H1 (cell line): ENCODE measurements at regions not wholly inside any gene's neighbourhood (a gene's known extent, or its start where the extent isn't known, plus 50 kb on each side); places are given as distances from the start of the nearest gene placed in this dataset.

Source experiments
- CTCF ChIA-PET: fragments of 300-600 bp; sonication (Branson Sonifier 250); formaldehyde crosslinking; loops from one replicate; lab custom pipeline; 2021; ENCODE audit not compliant: partially characterized antibody; lab: Charles Lee
- POLR2A ChIA-PET: fragments of 300-600 bp; sonication (Branson Sonifier 250); formaldehyde crosslinking; loops from one replicate; lab custom pipeline; 2021; ENCODE audit warnings: inconsistent platforms; ENCODE audit not compliant: partially characterized antibody; lab: Charles Lee
- DNase-seq, 2 experiments: peaks; one replicate each; pipeline versions ENCODE4 v3.0.0 to v3.0.0-alpha.2; 2010 to 2022; ENCODE audit warnings: low spot score in 2 of 2, low read depth in 1 of 2, mixed read lengths in 1 of 2
- FAIRE-seq: peaks from 2 replicates; lab custom pipeline; 2011; peaks lifted over from hg19 to GRCh38; lab: Jason Lieb, UNC
- H2AFZ ChIP-seq: 2 replicates; pipeline ENCODE4 v1.8.1; 2012; ENCODE audit warnings: low read length, inconsistent platforms
- H2AK5ac ChIP-seq: 2 replicates; pipeline ENCODE4 v1.6.1; 2013; ENCODE audit warnings: low read depth, low read length
- H2BK120ac ChIP-seq: replicated peaks from 2 replicates; pipeline ENCODE3; 2013; ENCODE audit warnings: low read depth, low read length, inconsistent platforms
- H2BK12ac ChIP-seq: 2 replicates; pipeline ENCODE4 v1.6.1; 2013; ENCODE audit warnings: low read depth, low read length
- H2BK15ac ChIP-seq: 2 replicates; pipeline ENCODE4 v1.6.1; 2013; ENCODE audit warnings: low read length
- H2BK20ac ChIP-seq: 2 replicates; pipeline ENCODE4 v1.6.1; 2013; ENCODE audit warnings: low read length
- H2BK5ac ChIP-seq: 2 replicates; pipeline ENCODE4 v1.6.1; 2013; ENCODE audit warnings: low read depth, low read length
- H3K14ac ChIP-seq: 2 replicates; pipeline ENCODE4 v1.6.1; 2013; ENCODE audit warnings: inconsistent platforms; ENCODE audit not compliant: insufficient read length
- H3K18ac ChIP-seq: 2 replicates; pipeline ENCODE4 v1.6.1; 2013; ENCODE audit warnings: low read length; ENCODE audit errors: extremely low read depth
- H3K23ac ChIP-seq: 2 replicates; pipeline ENCODE4 v1.6.1; 2013; ENCODE audit warnings: inconsistent platforms; ENCODE audit not compliant: insufficient read length
- H3K23me2 ChIP-seq: 2 replicates; pipeline ENCODE4 v1.6.1; 2013; ENCODE audit warnings: low read depth, low read length
- H3K27ac ChIP-seq: 2 replicates; pipeline ENCODE4 v1.6.1; 2011; ENCODE audit warnings: low read depth, low read length, inconsistent platforms
- H3K27me3 ChIP-seq, 4 experiments: replicated peaks in 1 of 4; 1 replicate in 1 of 4; 2 replicates in 3 of 4; pipeline versions ENCODE4 v1.6.1 to v1.8.1; 2011 to 2013; ENCODE audit warnings: low read length in 3 of 4, mild to moderate bottlenecking in 3 of 4, inconsistent platforms in 2 of 4, mixed read lengths in 2 of 4, moderate library complexity in 1 of 4; ENCODE audit not compliant: control insufficient read depth in 3 of 4, insufficient read depth in 3 of 4; ENCODE audit errors: extremely low read depth in 1 of 4
- H3K36me3 ChIP-seq, 4 experiments: 2 replicates each; pipeline versions ENCODE4 v1.6.1 to v1.8.1; 2011 to 2013; ENCODE audit warnings: mild to moderate bottlenecking in 4 of 4, low read length in 3 of 4, moderate library complexity in 2 of 4, control low read depth in 1 of 4, inconsistent platforms in 1 of 4; ENCODE audit not compliant: insufficient read depth in 4 of 4, control insufficient read depth in 2 of 4
- H3K4ac ChIP-seq: replicated peaks from 2 replicates; pipeline ENCODE3; 2013; ENCODE audit warnings: low read length, low read depth, mixed read lengths, inconsistent platforms; ENCODE audit not compliant: insufficient read length
- H3K4me1 ChIP-seq, 4 experiments: replicated peaks in 1 of 4; 1 replicate in 1 of 4; 2 replicates in 3 of 4; pipeline versions ENCODE4 v1.6.1 to v1.8.1; 2011 to 2013; ENCODE audit warnings: low read length in 3 of 4, inconsistent platforms in 2 of 4, mixed read lengths in 1 of 4; ENCODE audit not compliant: insufficient read depth in 4 of 4, control insufficient read depth in 3 of 4
- H3K4me2 ChIP-seq, 2 experiments: 2 replicates each; pipeline versions ENCODE4 v1.6.1 to v1.8.1; 2011 to 2013; ENCODE audit warnings: low read depth in 2 of 2, low read length in 2 of 2, control low read depth in 1 of 2, inconsistent platforms in 1 of 2, mild to moderate bottlenecking in 1 of 2; ENCODE audit not compliant: insufficient read depth in 1 of 2
- H3K4me3 ChIP-seq, 4 experiments: fragments of 200-600, 300-600 bp in 1 of 4; sonication (generic), shearing (Covaris generic), sonication (Bioruptor Twin) in 1 of 4; 2 replicates each; pipeline versions ENCODE4 v1.5.1 to v1.8.1; 2011 to 2016; ENCODE audit warnings: low read length in 4 of 4, low read depth in 3 of 4, control low read depth in 2 of 4, inconsistent platforms in 2 of 4, mild to moderate bottlenecking in 2 of 4, mixed read lengths in 1 of 4, moderate library complexity in 1 of 4; ENCODE audit not compliant: insufficient read depth in 2 of 4; ENCODE audit errors: extremely low read depth in 1 of 4
- H3K56ac ChIP-seq: replicated peaks from 2 replicates; pipeline ENCODE3; 2013; ENCODE audit warnings: low read depth, mild to moderate bottlenecking, mixed read lengths, low read length, inconsistent platforms; ENCODE audit not compliant: insufficient read length
- H3K79me1 ChIP-seq: 2 replicates; pipeline ENCODE4 v1.6.1; 2013; ENCODE audit warnings: low read depth, low read length, control low read depth
- H3K79me2 ChIP-seq, 2 experiments: 2 replicates each; pipeline versions ENCODE4 v1.6.1 to v1.8.1; 2012 to 2013; ENCODE audit warnings: low read length in 2 of 2, mild to moderate bottlenecking in 2 of 2, inconsistent platforms in 1 of 2; ENCODE audit not compliant: insufficient read depth in 2 of 2, control insufficient read depth in 1 of 2
- H3K9ac ChIP-seq, 4 experiments: replicated peaks in 1 of 4; 1 replicate in 1 of 4; 2 replicates in 3 of 4; pipeline versions ENCODE4 v1.6.1 to v1.8.1; 2011 to 2013; ENCODE audit warnings: low read depth in 3 of 4, low read length in 3 of 4, control low read depth in 2 of 4, mild to moderate bottlenecking in 2 of 4, moderate library complexity in 2 of 4, inconsistent platforms in 1 of 4; ENCODE audit errors: extremely low read depth in 1 of 4
- H3K9me3 ChIP-seq, 2 experiments: 2 replicates each; pipeline versions ENCODE4 v1.6.1 to v1.8.1; 2012 to 2013; ENCODE audit warnings: mild to moderate bottlenecking in 2 of 2, moderate library complexity in 2 of 2, control low read depth in 1 of 2, inconsistent platforms in 1 of 2, low read depth in 1 of 2, low read length in 1 of 2, mixed read lengths in 1 of 2; ENCODE audit not compliant: insufficient read depth in 2 of 2
- H4K20me1 ChIP-seq, 2 experiments: replicated peaks in 1 of 2; 2 replicates each; pipeline versions ENCODE3 to v1.8.1; 2011 to 2013; ENCODE audit warnings: inconsistent platforms in 2 of 2, low read length in 2 of 2, mild to moderate bottlenecking in 1 of 2; ENCODE audit not compliant: insufficient read depth in 2 of 2, control insufficient read depth in 1 of 2
- H4K5ac ChIP-seq: 2 replicates; pipeline ENCODE4 v1.6.1; 2013; ENCODE audit warnings: low read length, low read depth, mixed read lengths, inconsistent platforms; ENCODE audit not compliant: insufficient read length
- H4K8ac ChIP-seq: 2 replicates; pipeline ENCODE4 v1.8.0; 2013; ENCODE audit warnings: mild to moderate bottlenecking, moderate library complexity, low read length, inconsistent platforms; ENCODE audit not compliant: insufficient read depth; ENCODE audit errors: extremely low read depth
- H4K91ac ChIP-seq: replicated peaks from 2 replicates; pipeline ENCODE3; 2013; ENCODE audit warnings: low read length, mixed read lengths, inconsistent platforms; ENCODE audit not compliant: insufficient read length
- BRCA1 ChIP-seq: IDR thresholded peaks from 2 replicates; pipeline ENCODE4 v1.6.1; 2012; ENCODE audit warnings: low read depth, low read length, improper control_type of control experiment
- SAP30 ChIP-seq: fragments of 300-600 bp; sonication (generic); IDR thresholded peaks from 2 replicates; pipeline ENCODE4 v1.7.1; 2012; ENCODE audit warnings: low read length, moderate library complexity, mild to moderate bottlenecking, inconsistent platforms; ENCODE audit not compliant: insufficient read depth, insufficient replicate concordance
- WGBS, 2 experiments: shearing (Covaris generic) in 1 of 2; methylation state at CpG; one replicate each; pipeline versions ENCODE4 v1.1.6 to v1.1.7; 2013 to 2015; ENCODE audit warnings: low lambda C conversion rate in 2 of 2, mixed read lengths in 2 of 2, inconsistent platforms in 1 of 2, low coverage in 1 of 2, missing lambda C conversion rate in 1 of 2; ENCODE audit not compliant: insufficient replicate concordance in 2 of 2, insufficient coverage in 1 of 2, insufficient read length in 1 of 2; ENCODE audit errors: extremely low coverage in 1 of 2, missing lambda C conversion rate in 1 of 2; 5-methylcytosine and 5-hydroxymethylcytosine counted together

GRCh38 chrX:150224676-150225075 is 138.4 kb upstream of the MAMLD1 start:
- H4K20me1 ChIP-seq, result no peaks in the 10 kb centered on the region
- H3K9ac ChIP-seq, result no peak overlapping the region
- H3K23ac ChIP-seq, result no peak overlapping the region
- no peak overlapping the region for H3K4me3 ChIP-seq
- no peak overlapping the region for H4K8ac ChIP-seq
- no peaks in the 10 kb centered on the region for H3K79me2 ChIP-seq
- no peak overlapping the region for H2BK5ac ChIP-seq
- FAIRE-seq, result no peak
- 68% methylated on average over 3 of the region's 3 CpGs; no CpG with 5 or more reads in 1 of the 2 experiments for WGBS, 2 experiments
- no peak overlapping the region for H2BK120ac ChIP-seq
- H2BK20ac ChIP-seq, result no peak overlapping the region
- peaks cover 0 to 9% (median 4%) of the 10 kb centered on the region in 4 experiments; a peak in 4 of 7 replicates for H3K4me1 ChIP-seq
- no peaks in the 10 kb centered on the region for H3K79me1 ChIP-seq
- no peak overlapping the region for H4K91ac ChIP-seq
- H4K5ac ChIP-seq, result no peak overlapping the region
- H3K4me2 ChIP-seq, result no peak overlapping the region
- H3K36me3 ChIP-seq, result no peaks in the 10 kb centered on the region
- H3K14ac ChIP-seq, result no peak overlapping the region
- no peak overlapping the region for H2AFZ ChIP-seq
- no peak overlapping the region for H2AK5ac ChIP-seq
- H2BK12ac ChIP-seq, result no peak overlapping the region
- no peak overlapping the region for H3K18ac ChIP-seq
- TF ChIP-seq SAP30, result no peak
- TF ChIP-seq BRCA1, result no peak
- TF ChIP-seq, all 59 proteins: peak for 0
- no peak overlapping the region for H3K56ac ChIP-seq
- H3K9me3 ChIP-seq, result no peaks in the 10 kb centered on the region
- POLR2A ChIA-PET, result no interaction called here
- DNase-seq, result no peak
- no peak overlapping the region for H3K4ac ChIP-seq
- H2BK15ac ChIP-seq, result no peak overlapping the region
- H3K27ac ChIP-seq, result no peak overlapping the region
- peaks cover 7 to 37% (median 14%) of the 10 kb centered on the region in 4 experiments; a peak in 5 of 7 replicates for H3K27me3 ChIP-seq
- CTCF ChIA-PET, result interaction anchor here (1.8 kb wide), 1 partner anchor 139 kb away, joined by 4 read pairs; no protein-coding TSS in a partner anchor
- no peaks in the 10 kb centered on the region for H3K23me2 ChIP-seq
